ENCODE measurements at regions not wholly inside any gene's neighbourhood (a gene's known extent, or its start where the extent isn't known, plus 50 kb on each side); places are given as distances from the start of the nearest gene placed in this dataset.

DNA sequence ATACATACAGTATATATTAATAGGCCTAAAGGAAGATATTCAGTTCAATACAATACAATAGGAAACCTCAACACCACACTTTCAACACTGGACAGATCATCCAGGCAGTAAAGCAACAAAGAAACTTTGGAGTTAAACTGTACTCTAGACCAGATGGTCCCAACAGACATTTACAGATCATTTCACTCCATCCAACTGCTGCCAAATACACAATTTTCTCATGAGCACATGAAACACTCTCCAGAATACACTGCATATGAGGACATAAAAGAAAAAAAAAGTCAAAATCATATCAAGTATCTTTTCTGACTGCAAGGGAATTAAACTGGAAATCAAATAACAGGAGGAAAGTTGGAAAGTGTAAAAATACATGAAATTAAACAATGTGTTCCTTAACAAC, 607.5 kb upstream of the BRINP3 start:
- H3K4me1 ChIP-seq: no peaks in the 10 kb centered on the region
- H3K27me3 ChIP-seq: no peaks in the 10 kb centered on the region
- DNase-seq (ENCODE audit: low spot score): no peak
- Mint-ChIP-seq H3K27me3 (ENCODE audit: insufficient read depth, low read depth) (no peaks in the 10 kb centered on the region), H3K4me1 (no peaks in the 10 kb centered on the region), H3K36me3 (no peaks in the 10 kb centered on the region), H3K4me3 (no peak overlapping the region), H3K27ac (no peak overlapping the region), H3K9me3 (no peaks in the 10 kb centered on the region)
- no peak overlapping the region for H3K4me3 ChIP-seq
- TF ChIP-seq EZH2phosphoT487 (IDR thresholded peaks at IDR 0.05) (no peak), CTCF (IDR thresholded peaks at IDR 0.05) (no peak), EZH2 (IDR thresholded peaks at IDR 0.05) (no peak)
- no peak overlapping the region for H3K9ac ChIP-seq
- H3K36me3 ChIP-seq: no peaks in the 10 kb centered on the region
- no peaks in the 10 kb centered on the region for H4K20me1 ChIP-seq (ENCODE audit: low read depth)
- no peak overlapping the region for H2AFZ ChIP-seq (replicated peaks)
- no peaks in the 10 kb centered on the region for H3K79me2 ChIP-seq (ENCODE audit: low read depth)
- no peaks in the 10 kb centered on the region for H3K9me3 ChIP-seq (ENCODE audit: low read depth)
- H3K27ac ChIP-seq: no peak overlapping the region
- no peak overlapping the region for H3K4me2 ChIP-seq
- no peaks in the 10 kb centered on the region for H3F3A ChIP-seq (ENCODE audit: low read depth)

GRCh38 chr1:191086910-191087309, 609.2 kb upstream of the BRINP3 start:
- no peaks in the 10 kb centered on the region for H3K4me1 ChIP-seq
- no peak overlapping the region for H3K4me2 ChIP-seq
- H4K20me1 ChIP-seq (ENCODE audit: low read depth): no peaks in the 10 kb centered on the region
- H3F3A ChIP-seq (ENCODE audit: low read depth): no peaks in the 10 kb centered on the region
- no peak overlapping the region for H3K27ac Mint-ChIP-seq
- no peak overlapping the region for H3K4me3 ChIP-seq
- H3K36me3 Mint-ChIP-seq: no peaks in the 10 kb centered on the region
- no peaks in the 10 kb centered on the region for H3K36me3 ChIP-seq
- H3K27ac ChIP-seq: no peak overlapping the region
- no peak overlapping the region for H3K9ac ChIP-seq
- DNase-seq (ENCODE audit: low spot score): no peak
- H2AFZ ChIP-seq (replicated peaks): no peak overlapping the region
- no peak overlapping the region for H3K4me3 Mint-ChIP-seq
- no peaks in the 10 kb centered on the region for H3K4me1 Mint-ChIP-seq
- no peaks in the 10 kb centered on the region for H3K27me3 ChIP-seq
- no peak for TF ChIP-seq EZH2 (IDR thresholded peaks at IDR 0.05)
- TF ChIP-seq CTCF (IDR thresholded peaks at IDR 0.05): no peak
- H3K27me3 Mint-ChIP-seq (ENCODE audit: insufficient read depth, low read depth): no peaks in the 10 kb centered on the region
- H3K9me3 Mint-ChIP-seq: no peaks in the 10 kb centered on the region
- no peaks in the 10 kb centered on the region for H3K79me2 ChIP-seq (ENCODE audit: low read depth)
- no peaks in the 10 kb centered on the region for H3K9me3 ChIP-seq (ENCODE audit: low read depth)

DNA sequence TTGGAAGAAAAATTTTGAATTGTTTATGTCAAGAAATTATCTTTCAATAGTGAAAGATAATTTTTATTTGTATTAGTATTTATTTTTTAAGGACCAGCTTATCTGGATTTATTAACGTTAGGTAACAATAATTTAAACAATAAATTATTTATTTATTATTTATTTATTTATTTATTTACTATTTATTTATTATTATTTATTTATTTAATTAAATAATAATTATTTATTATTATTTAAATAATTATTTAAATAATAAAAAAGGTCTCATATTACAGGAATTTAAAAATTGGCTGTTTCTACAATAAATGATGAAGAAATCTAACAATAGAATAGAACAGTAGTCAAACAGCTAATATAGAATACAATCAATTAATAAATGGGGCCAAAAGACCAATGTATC, 618.7 kb upstream of the BRINP3 start:
- no peak for DNase-seq (ENCODE audit: low spot score)
- H3K4me3 Mint-ChIP-seq: no peak overlapping the region

More for the DNA sequence above, 618.7 kb upstream of the BRINP3 start:
- no peak overlapping the region for H3K27ac ChIP-seq
- H3F3A ChIP-seq (ENCODE audit: low read depth): no peaks in the 10 kb centered on the region
- H3K27me3 Mint-ChIP-seq (ENCODE audit: insufficient read depth, low read depth): peaks cover 2% of the 10 kb centered on the region
- no peaks in the 10 kb centered on the region for H4K20me1 ChIP-seq (ENCODE audit: low read depth)
- no peaks in the 10 kb centered on the region for H3K36me3 Mint-ChIP-seq
- H3K4me2 ChIP-seq: no peak overlapping the region
- H3K9me3 Mint-ChIP-seq: no peaks in the 10 kb centered on the region
- no peaks in the 10 kb centered on the region for H3K4me1 ChIP-seq
- H3K9me3 ChIP-seq (ENCODE audit: low read depth): no peaks in the 10 kb centered on the region
- no peaks in the 10 kb centered on the region for H3K4me1 Mint-ChIP-seq
- H3K4me3 ChIP-seq: no peak overlapping the region
- H3K27ac Mint-ChIP-seq: no peak overlapping the region
- no peaks in the 10 kb centered on the region for H3K36me3 ChIP-seq
- no peak overlapping the region for H3K9ac ChIP-seq
- TF ChIP-seq EZH2 (IDR thresholded peaks at IDR 0.05): no peak
- TF ChIP-seq EZH2phosphoT487 (IDR thresholded peaks at IDR 0.05): no peak
- no peak for TF ChIP-seq CTCF (IDR thresholded peaks at IDR 0.05)
- H3K79me2 ChIP-seq (ENCODE audit: low read depth): no peaks in the 10 kb centered on the region
- no peaks in the 10 kb centered on the region for H3K27me3 ChIP-seq
- H2AFZ ChIP-seq (replicated peaks): no peak overlapping the region
